Thyroid gland (tissue), 4 donors: ENCODE measurements at regions not wholly inside any gene's neighbourhood (a gene's known extent, or its start where the extent isn't known, plus 50 kb on each side); places are given as distances from the start of the nearest gene placed in this dataset.

Experiments used
- CTCF ChIP-seq, 6 experiments: fragments of 200-600 bp in 3 of 6; fragments of 450-650 bp in 3 of 6; sonication (generic) in 3 of 6; IDR thresholded peaks; one replicate each; pipeline ENCODE4 v1.5.1; 2016 to 2019; ENCODE audit warnings: antibody characterized with exemption in 6 of 6, mild to moderate bottlenecking in 2 of 6, inconsistent platforms in 1 of 6, moderate library complexity in 1 of 6
- POLR2A ChIP-seq, 2 donors: fragments of 450-650 bp; IDR thresholded peaks; one replicate each; pipeline ENCODE4 v1.6.1; 2017; ENCODE audit warnings: antibody characterized with exemption in 2 of 2, mild to moderate bottlenecking in 2 of 2, moderate library complexity in 1 of 2

GRCh38 chr7:27305854-27306253, 63.3 kb downstream of the EVX1 start:
- TF ChIP-seq POLR2A (IDR thresholded peaks at IDR 0.05) = no peak
- TF ChIP-seq CTCF (IDR thresholded peaks at IDR 0.05) = no peak
